H1 (cell line): ENCODE measurements at regions not wholly inside any gene's neighbourhood (a gene's known extent, or its start where the extent isn't known, plus 50 kb on each side); places are given as distances from the start of the nearest gene placed in this dataset.

ENCODE experiments used
- CTCF ChIA-PET: fragments of 300-600 bp; sonication (Branson Sonifier 250); formaldehyde crosslinking; loops from one replicate; lab custom pipeline; 2021; ENCODE audit not compliant: partially characterized antibody; lab: Charles Lee
- POLR2A ChIA-PET: fragments of 300-600 bp; sonication (Branson Sonifier 250); formaldehyde crosslinking; loops from one replicate; lab custom pipeline; 2021; ENCODE audit warnings: inconsistent platforms; ENCODE audit not compliant: partially characterized antibody; lab: Charles Lee
- DNase-seq, 2 experiments: peaks; one replicate each; pipeline versions ENCODE4 v3.0.0 to v3.0.0-alpha.2; 2010 to 2022; ENCODE audit warnings: low spot score in 2 of 2, low read depth in 1 of 2, mixed read lengths in 1 of 2
- FAIRE-seq: peaks from 2 replicates; lab custom pipeline; 2011; peaks lifted over from hg19 to GRCh38; lab: Jason Lieb, UNC
- H2AFZ ChIP-seq: 2 replicates; pipeline ENCODE4 v1.8.1; 2012; ENCODE audit warnings: low read length, inconsistent platforms
- H2AK5ac ChIP-seq: 2 replicates; pipeline ENCODE4 v1.6.1; 2013; ENCODE audit warnings: low read depth, low read length
- H2BK120ac ChIP-seq: replicated peaks from 2 replicates; pipeline ENCODE3; 2013; ENCODE audit warnings: low read depth, low read length, inconsistent platforms
- H2BK12ac ChIP-seq: 2 replicates; pipeline ENCODE4 v1.6.1; 2013; ENCODE audit warnings: low read depth, low read length
- H2BK15ac ChIP-seq: 2 replicates; pipeline ENCODE4 v1.6.1; 2013; ENCODE audit warnings: low read length
- H2BK20ac ChIP-seq: 2 replicates; pipeline ENCODE4 v1.6.1; 2013; ENCODE audit warnings: low read length
- H2BK5ac ChIP-seq: 2 replicates; pipeline ENCODE4 v1.6.1; 2013; ENCODE audit warnings: low read depth, low read length
- H3K14ac ChIP-seq: 2 replicates; pipeline ENCODE4 v1.6.1; 2013; ENCODE audit warnings: inconsistent platforms; ENCODE audit not compliant: insufficient read length
- H3K18ac ChIP-seq: 2 replicates; pipeline ENCODE4 v1.6.1; 2013; ENCODE audit warnings: low read length; ENCODE audit errors: extremely low read depth
- H3K23ac ChIP-seq: 2 replicates; pipeline ENCODE4 v1.6.1; 2013; ENCODE audit warnings: inconsistent platforms; ENCODE audit not compliant: insufficient read length
- H3K23me2 ChIP-seq: 2 replicates; pipeline ENCODE4 v1.6.1; 2013; ENCODE audit warnings: low read depth, low read length
- H3K27ac ChIP-seq: 2 replicates; pipeline ENCODE4 v1.6.1; 2011; ENCODE audit warnings: low read depth, low read length, inconsistent platforms
- H3K27me3 ChIP-seq, 4 experiments: replicated peaks in 1 of 4; 1 replicate in 1 of 4; 2 replicates in 3 of 4; pipeline versions ENCODE4 v1.6.1 to v1.8.1; 2011 to 2013; ENCODE audit warnings: low read length in 3 of 4, mild to moderate bottlenecking in 3 of 4, inconsistent platforms in 2 of 4, mixed read lengths in 2 of 4, moderate library complexity in 1 of 4; ENCODE audit not compliant: control insufficient read depth in 3 of 4, insufficient read depth in 3 of 4; ENCODE audit errors: extremely low read depth in 1 of 4
- H3K36me3 ChIP-seq, 4 experiments: 2 replicates each; pipeline versions ENCODE4 v1.6.1 to v1.8.1; 2011 to 2013; ENCODE audit warnings: mild to moderate bottlenecking in 4 of 4, low read length in 3 of 4, moderate library complexity in 2 of 4, control low read depth in 1 of 4, inconsistent platforms in 1 of 4; ENCODE audit not compliant: insufficient read depth in 4 of 4, control insufficient read depth in 2 of 4
- H3K4ac ChIP-seq: replicated peaks from 2 replicates; pipeline ENCODE3; 2013; ENCODE audit warnings: low read length, low read depth, mixed read lengths, inconsistent platforms; ENCODE audit not compliant: insufficient read length
- H3K4me1 ChIP-seq, 4 experiments: replicated peaks in 1 of 4; 1 replicate in 1 of 4; 2 replicates in 3 of 4; pipeline versions ENCODE4 v1.6.1 to v1.8.1; 2011 to 2013; ENCODE audit warnings: low read length in 3 of 4, inconsistent platforms in 2 of 4, mixed read lengths in 1 of 4; ENCODE audit not compliant: insufficient read depth in 4 of 4, control insufficient read depth in 3 of 4
- H3K4me2 ChIP-seq, 2 experiments: 2 replicates each; pipeline versions ENCODE4 v1.6.1 to v1.8.1; 2011 to 2013; ENCODE audit warnings: low read depth in 2 of 2, low read length in 2 of 2, control low read depth in 1 of 2, inconsistent platforms in 1 of 2, mild to moderate bottlenecking in 1 of 2; ENCODE audit not compliant: insufficient read depth in 1 of 2
- H3K4me3 ChIP-seq, 4 experiments: fragments of 200-600, 300-600 bp in 1 of 4; sonication (generic), shearing (Covaris generic), sonication (Bioruptor Twin) in 1 of 4; 2 replicates each; pipeline versions ENCODE4 v1.5.1 to v1.8.1; 2011 to 2016; ENCODE audit warnings: low read length in 4 of 4, low read depth in 3 of 4, control low read depth in 2 of 4, inconsistent platforms in 2 of 4, mild to moderate bottlenecking in 2 of 4, mixed read lengths in 1 of 4, moderate library complexity in 1 of 4; ENCODE audit not compliant: insufficient read depth in 2 of 4; ENCODE audit errors: extremely low read depth in 1 of 4
- H3K56ac ChIP-seq: replicated peaks from 2 replicates; pipeline ENCODE3; 2013; ENCODE audit warnings: low read depth, mild to moderate bottlenecking, mixed read lengths, low read length, inconsistent platforms; ENCODE audit not compliant: insufficient read length
- H3K79me1 ChIP-seq: 2 replicates; pipeline ENCODE4 v1.6.1; 2013; ENCODE audit warnings: low read depth, low read length, control low read depth
- H3K79me2 ChIP-seq, 2 experiments: 2 replicates each; pipeline versions ENCODE4 v1.6.1 to v1.8.1; 2012 to 2013; ENCODE audit warnings: low read length in 2 of 2, mild to moderate bottlenecking in 2 of 2, inconsistent platforms in 1 of 2; ENCODE audit not compliant: insufficient read depth in 2 of 2, control insufficient read depth in 1 of 2
- H3K9ac ChIP-seq, 4 experiments: replicated peaks in 1 of 4; 1 replicate in 1 of 4; 2 replicates in 3 of 4; pipeline versions ENCODE4 v1.6.1 to v1.8.1; 2011 to 2013; ENCODE audit warnings: low read depth in 3 of 4, low read length in 3 of 4, control low read depth in 2 of 4, mild to moderate bottlenecking in 2 of 4, moderate library complexity in 2 of 4, inconsistent platforms in 1 of 4; ENCODE audit errors: extremely low read depth in 1 of 4
- H3K9me3 ChIP-seq, 2 experiments: 2 replicates each; pipeline versions ENCODE4 v1.6.1 to v1.8.1; 2012 to 2013; ENCODE audit warnings: mild to moderate bottlenecking in 2 of 2, moderate library complexity in 2 of 2, control low read depth in 1 of 2, inconsistent platforms in 1 of 2, low read depth in 1 of 2, low read length in 1 of 2, mixed read lengths in 1 of 2; ENCODE audit not compliant: insufficient read depth in 2 of 2
- H4K20me1 ChIP-seq, 2 experiments: replicated peaks in 1 of 2; 2 replicates each; pipeline versions ENCODE3 to v1.8.1; 2011 to 2013; ENCODE audit warnings: inconsistent platforms in 2 of 2, low read length in 2 of 2, mild to moderate bottlenecking in 1 of 2; ENCODE audit not compliant: insufficient read depth in 2 of 2, control insufficient read depth in 1 of 2
- H4K5ac ChIP-seq: 2 replicates; pipeline ENCODE4 v1.6.1; 2013; ENCODE audit warnings: low read length, low read depth, mixed read lengths, inconsistent platforms; ENCODE audit not compliant: insufficient read length
- H4K8ac ChIP-seq: 2 replicates; pipeline ENCODE4 v1.8.0; 2013; ENCODE audit warnings: mild to moderate bottlenecking, moderate library complexity, low read length, inconsistent platforms; ENCODE audit not compliant: insufficient read depth; ENCODE audit errors: extremely low read depth
- H4K91ac ChIP-seq: replicated peaks from 2 replicates; pipeline ENCODE3; 2013; ENCODE audit warnings: low read length, mixed read lengths, inconsistent platforms; ENCODE audit not compliant: insufficient read length
- CEBPB ChIP-seq: IDR thresholded peaks from 2 replicates; pipeline ENCODE4 v1.6.1; 2012; ENCODE audit warnings: low read depth, low read length
- CHD2 ChIP-seq: IDR thresholded peaks from 2 replicates; pipeline ENCODE4 v1.6.1; 2012; ENCODE audit warnings: low read length, improper control_type of control experiment
- HDAC6 ChIP-seq: IDR thresholded peaks from one replicate; pipeline ENCODE4 v1.7.1; 2012; ENCODE audit warnings: low read depth, mild to moderate bottlenecking, inconsistent platforms, low read length, moderate library complexity
- NANOG ChIP-seq: IDR thresholded peaks from 2 replicates; pipeline ENCODE4 v1.6.1; 2011; ENCODE audit warnings: low read length, low read depth, mild to moderate bottlenecking, inconsistent platforms; ENCODE audit not compliant: insufficient read depth, poor library complexity, severe bottlenecking
- RAD21 ChIP-seq, 2 experiments: IDR thresholded peaks in 1 of 2; conservative IDR thresholded peaks in 1 of 2; 2 replicates each; pipeline ENCODE4 v1.6.1; 2011; ENCODE audit warnings: low read depth in 2 of 2, low read length in 2 of 2, improper control_type of control experiment in 1 of 2, inconsistent platforms in 1 of 2, mild to moderate bottlenecking in 1 of 2, moderate library complexity in 1 of 2
- RNF2 ChIP-seq: fragments of 200-900, 300-1000 bp; sonication (generic); IDR thresholded peaks from 2 replicates; pipeline ENCODE4 v1.7.1; 2016; ENCODE audit warnings: borderline replicate concordance, low read depth, mild to moderate bottlenecking, antibody characterized with exemption, low read length; ENCODE audit not compliant: poor library complexity, severe bottlenecking; ENCODE audit errors: missing control alignments
- TCF12 ChIP-seq: IDR thresholded peaks from 2 replicates; pipeline ENCODE4 v1.6.1; 2011; ENCODE audit warnings: low read depth, mild to moderate bottlenecking, low read length
- TEAD4 ChIP-seq: IDR thresholded peaks from 2 replicates; pipeline ENCODE4 v1.6.1; 2012; ENCODE audit warnings: low read depth, low read length, inconsistent platforms, mixed read lengths
- WGBS, 2 experiments: shearing (Covaris generic) in 1 of 2; methylation state at CpG; one replicate each; pipeline versions ENCODE4 v1.1.6 to v1.1.7; 2013 to 2015; ENCODE audit warnings: low lambda C conversion rate in 2 of 2, mixed read lengths in 2 of 2, inconsistent platforms in 1 of 2, low coverage in 1 of 2, missing lambda C conversion rate in 1 of 2; ENCODE audit not compliant: insufficient replicate concordance in 2 of 2, insufficient coverage in 1 of 2, insufficient read length in 1 of 2; ENCODE audit errors: extremely low coverage in 1 of 2, missing lambda C conversion rate in 1 of 2; 5-methylcytosine and 5-hydroxymethylcytosine counted together
- TF ChIP-seq, protein P1 (sequence below), 3 experiments: IDR thresholded peaks; 1 replicate in 2 of 3; 2 replicates in 1 of 3; pipeline versions ENCODE4 v1.5.1 to v1.6.1; 2011; ENCODE audit warnings: low read length in 3 of 3, mild to moderate bottlenecking in 3 of 3, inconsistent platforms in 2 of 3, low read depth in 1 of 3, moderate library complexity in 1 of 3; ENCODE audit not compliant: insufficient read depth in 1 of 3; ENCODE audit errors: control extremely low read depth in 1 of 3

DNA sequence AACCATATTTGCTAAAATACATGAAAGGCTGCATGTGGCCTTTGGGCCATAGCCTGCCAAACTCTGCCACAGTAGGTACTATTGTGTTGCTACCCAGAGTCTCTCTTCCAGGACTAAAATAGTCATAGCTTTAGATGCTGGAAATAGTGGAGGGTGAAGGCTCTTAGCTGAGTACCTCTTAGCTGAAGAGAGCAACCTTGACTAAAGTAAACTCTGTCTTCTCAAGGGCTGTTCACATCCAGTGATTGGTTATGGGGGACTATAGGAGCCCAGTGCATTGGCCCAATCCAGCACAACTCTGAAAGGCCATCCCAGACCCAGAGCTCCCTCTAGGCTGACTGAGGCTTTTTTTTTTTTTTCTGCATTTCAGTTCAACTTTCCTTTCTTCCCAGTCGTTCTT, 117.8 kb upstream of the ACP3 start:
- no peak overlapping the region for H2BK5ac ChIP-seq
- H3K9me3 ChIP-seq, result no peaks in the 10 kb centered on the region
- no peak overlapping the region for H2BK15ac ChIP-seq
- H3K23ac ChIP-seq, result no peak overlapping the region
- WGBS, 2 experiments, result 63% methylated on average over 1 of the region's 1 CpG; no CpG with 5 or more reads in 1 of the 2 experiments
- no peaks in the 10 kb centered on the region for H3K79me1 ChIP-seq
- DNase-seq (no peak), FAIRE-seq (no peak)
- CTCF ChIA-PET, result interaction anchor here (0.8 to 3.6 kb wide), 6 partner anchors 12 to 650 kb away, joined by 3 to 23 read pairs (median 3); no protein-coding TSS in a partner anchor
- H3K4ac ChIP-seq, result no peak overlapping the region
- H4K8ac ChIP-seq, result no peak overlapping the region
- no peak overlapping the region for H3K14ac ChIP-seq
- H3K4me1 ChIP-seq, result no peaks in the 10 kb centered on the region
- H2BK20ac ChIP-seq, result no peak overlapping the region
- no peak overlapping the region for H3K4me2 ChIP-seq
- no peak overlapping the region for H2AK5ac ChIP-seq
- no peak overlapping the region for H4K5ac ChIP-seq
- POLR2A ChIA-PET, result no interaction called here
- H3K27ac ChIP-seq, result no peak overlapping the region
- no peak overlapping the region for H4K91ac ChIP-seq
- no peak overlapping the region for H3K9ac ChIP-seq
- H3K4me3 ChIP-seq, result no peak overlapping the region
- no peaks in the 10 kb centered on the region for H3K23me2 ChIP-seq
- no peaks in the 10 kb centered on the region for H3K36me3 ChIP-seq
- no peak overlapping the region for H2BK12ac ChIP-seq
- H4K20me1 ChIP-seq, result no peaks in the 10 kb centered on the region
- H2AFZ ChIP-seq, result no peak overlapping the region
- H3K27me3 ChIP-seq, result no peaks in the 10 kb centered on the region; a peak in 1 of 7 replicates
- no peak overlapping the region for H3K56ac ChIP-seq
- H2BK120ac ChIP-seq, result no peak overlapping the region
- no peaks in the 10 kb centered on the region for H3K79me2 ChIP-seq
- no peak overlapping the region for H3K18ac ChIP-seq
- TF ChIP-seq, protein P1, sequence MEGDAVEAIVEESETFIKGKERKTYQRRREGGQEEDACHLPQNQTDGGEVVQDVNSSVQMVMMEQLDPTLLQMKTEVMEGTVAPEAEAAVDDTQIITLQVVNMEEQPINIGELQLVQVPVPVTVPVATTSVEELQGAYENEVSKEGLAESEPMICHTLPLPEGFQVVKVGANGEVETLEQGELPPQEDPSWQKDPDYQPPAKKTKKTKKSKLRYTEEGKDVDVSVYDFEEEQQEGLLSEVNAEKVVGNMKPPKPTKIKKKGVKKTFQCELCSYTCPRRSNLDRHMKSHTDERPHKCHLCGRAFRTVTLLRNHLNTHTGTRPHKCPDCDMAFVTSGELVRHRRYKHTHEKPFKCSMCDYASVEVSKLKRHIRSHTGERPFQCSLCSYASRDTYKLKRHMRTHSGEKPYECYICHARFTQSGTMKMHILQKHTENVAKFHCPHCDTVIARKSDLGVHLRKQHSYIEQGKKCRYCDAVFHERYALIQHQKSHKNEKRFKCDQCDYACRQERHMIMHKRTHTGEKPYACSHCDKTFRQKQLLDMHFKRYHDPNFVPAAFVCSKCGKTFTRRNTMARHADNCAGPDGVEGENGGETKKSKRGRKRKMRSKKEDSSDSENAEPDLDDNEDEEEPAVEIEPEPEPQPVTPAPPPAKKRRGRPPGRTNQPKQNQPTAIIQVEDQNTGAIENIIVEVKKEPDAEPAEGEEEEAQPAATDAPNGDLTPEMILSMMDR (IDR thresholded peaks at IDR 0.05; ENCODE audit: control extremely low read depth in 1 of 3, insufficient read depth in 1 of 3, low read depth in 1 of 3, low read length in 3 of 3), result no peak
- TF ChIP-seq TEAD4, result no peak
- no peak for TF ChIP-seq TCF12
- TF ChIP-seq CHD2, result no peak
- TF ChIP-seq RAD21 (IDR thresholded peaks at IDR 0.05 in 1 of 2, conservative IDR thresholded peaks at IDR 0.05 in 1 of 2; ENCODE audit: low read depth in 2 of 2, low read length in 2 of 2), result no peak
- no peak for TF ChIP-seq NANOG
- no peak for TF ChIP-seq RNF2
- no peak for TF ChIP-seq HDAC6
- no peak for TF ChIP-seq CEBPB
- TF ChIP-seq, all 59 proteins: peak for 0
